ENCODE measurements at regions not wholly inside any gene's neighbourhood (a gene's known extent, or its start where the extent isn't known, plus 50 kb on each side); places are given as distances from the start of the nearest gene placed in this dataset.

GRCh38 chr7:85412912-85413311 lies 226.1 kb upstream of the SEMA3D start:
- Mint-ChIP-seq H3K27me3 (no peaks in the 10 kb centered on the region), H3K27ac (no peak overlapping the region), H3K4me1 (ENCODE audit: low read depth) (peaks cover 7% of the 10 kb centered on the region), H3K9me3 (ENCODE audit: low read depth) (no peaks in the 10 kb centered on the region), H3K36me3 (ENCODE audit: insufficient read depth) (no peaks in the 10 kb centered on the region), H3K4me3 (ENCODE audit: low read depth) (no peak overlapping the region)
- no peak for DNase-seq (ENCODE audit: low spot score, unreplicated experiment)
- no peak for TF ChIP-seq CTCF (IDR thresholded peaks at IDR 0.05; ENCODE audit: unreplicated experiment)

GRCh38 chr7:85407391-85407790 lies 220.5 kb upstream of the SEMA3D start:
- TF ChIP-seq CTCF (IDR thresholded peaks at IDR 0.05; ENCODE audit: unreplicated experiment): no peak
- H3K27ac Mint-ChIP-seq: no peak overlapping the region
- H3K4me1 Mint-ChIP-seq (ENCODE audit: low read depth): peaks cover 9% of the 10 kb centered on the region
- no peak overlapping the region for H3K4me3 Mint-ChIP-seq (ENCODE audit: low read depth)
- no peak for DNase-seq (ENCODE audit: low spot score, unreplicated experiment)
- H3K9me3 Mint-ChIP-seq (ENCODE audit: low read depth): peaks cover 5% of the 10 kb centered on the region
- H3K36me3 Mint-ChIP-seq (ENCODE audit: insufficient read depth): no peaks in the 10 kb centered on the region
- H3K27me3 Mint-ChIP-seq: no peaks in the 10 kb centered on the region

- no peak for DNase-seq (ENCODE audit: low spot score, unreplicated experiment)
- Mint-ChIP-seq H3K36me3 (ENCODE audit: insufficient read depth) (no peaks in the 10 kb centered on the region), H3K27me3 (no peaks in the 10 kb centered on the region), H3K27ac (no peak overlapping the region), H3K4me1 (ENCODE audit: low read depth) (peaks cover 10% of the 10 kb centered on the region), H3K9me3 (ENCODE audit: low read depth) (peaks cover 5% of the 10 kb centered on the region), H3K4me3 (ENCODE audit: low read depth) (no peak overlapping the region)
- no peak for TF ChIP-seq CTCF (IDR thresholded peaks at IDR 0.05; ENCODE audit: unreplicated experiment)
Observed at GRCh38 chr7:85405016-85405902, 218.4 kb upstream of the SEMA3D start.

- H3K4me3 Mint-ChIP-seq (ENCODE audit: low read depth): no peak overlapping the region
- peaks cover 3% of the 10 kb centered on the region for H3K36me3 Mint-ChIP-seq (ENCODE audit: insufficient read depth)
- no peak overlapping the region for H3K27ac Mint-ChIP-seq
- TF ChIP-seq CTCF (IDR thresholded peaks at IDR 0.05; ENCODE audit: unreplicated experiment): no peak
- peaks cover 7% of the 10 kb centered on the region for H3K9me3 Mint-ChIP-seq (ENCODE audit: low read depth)
- no peak for DNase-seq (ENCODE audit: low spot score, unreplicated experiment)
- H3K4me1 Mint-ChIP-seq (ENCODE audit: low read depth): peaks cover 10% of the 10 kb centered on the region
- H3K27me3 Mint-ChIP-seq: no peaks in the 10 kb centered on the region
Observed at GRCh38 chr7:85396676-85397075, 209.8 kb upstream of the SEMA3D start.

GRCh38 chr7:85392789-85393188 lies 205.9 kb upstream of the SEMA3D start:
- TF ChIP-seq CTCF (IDR thresholded peaks at IDR 0.05; ENCODE audit: unreplicated experiment): no peak
- DNase-seq (ENCODE audit: low spot score, unreplicated experiment): no peak
- no peak overlapping the region for H3K4me3 Mint-ChIP-seq (ENCODE audit: low read depth)

More at GRCh38 chr7:85392789-85393188, 205.9 kb upstream of the SEMA3D start:
- peaks cover 3% of the 10 kb centered on the region for H3K36me3 Mint-ChIP-seq (ENCODE audit: insufficient read depth)
- H3K4me1 Mint-ChIP-seq (ENCODE audit: low read depth): no peaks in the 10 kb centered on the region
- no peak overlapping the region for H3K27ac Mint-ChIP-seq
- H3K9me3 Mint-ChIP-seq (ENCODE audit: low read depth): peaks cover 7% of the 10 kb centered on the region
- H3K27me3 Mint-ChIP-seq: no peaks in the 10 kb centered on the region
